ENCODE measurements at regions not wholly inside any gene's neighbourhood (a gene's known extent, or its start where the extent isn't known, plus 50 kb on each side); places are given as distances from the start of the nearest gene placed in this dataset.

GRCh38 chr18:25883091-25883490 lies 207.3 kb downstream of the SS18 start:
- Histone ChIP-seq H3K4me2 (no peak overlapping the region), H3K27me3 (peaks cover 18% of the 10 kb centered on the region), H3K4me1 (ENCODE audit: insufficient read depth) (no peaks in the 10 kb centered on the region), H3K9me2 (replicated peaks; ENCODE audit: insufficient read depth) (no peaks in the 10 kb centered on the region), H3K36me3 (replicated peaks; ENCODE audit: insufficient read depth, low read depth) (no peaks in the 10 kb centered on the region), H3K9me3 (ENCODE audit: low read depth) (no peaks in the 10 kb centered on the region), H3K4me3 (no peak overlapping the region), H4K20me1 (ENCODE audit: insufficient read depth, poor library complexity, severe bottlenecking) (no peaks in the 10 kb centered on the region), H3K79me2 (no peaks in the 10 kb centered on the region), H3K27ac (no peak overlapping the region), H2AFZ (no peak overlapping the region)
- TF ChIP-seq EZH2phosphoT487 (IDR thresholded peaks at IDR 0.05; ENCODE audit: low read depth, severe bottlenecking, unreplicated experiment) (peak; percentile 44), CTCF (IDR thresholded peaks at IDR 0.05; ENCODE audit: poor library complexity) (no peak)
- DNase-seq (ENCODE audit: low spot score), result peak; percentile 31
- WGBS (ENCODE audit: low lambda C conversion rate, missing lambda C conversion rate), result 38% methylated on average over 4 of the region's 4 CpGs

DNA sequence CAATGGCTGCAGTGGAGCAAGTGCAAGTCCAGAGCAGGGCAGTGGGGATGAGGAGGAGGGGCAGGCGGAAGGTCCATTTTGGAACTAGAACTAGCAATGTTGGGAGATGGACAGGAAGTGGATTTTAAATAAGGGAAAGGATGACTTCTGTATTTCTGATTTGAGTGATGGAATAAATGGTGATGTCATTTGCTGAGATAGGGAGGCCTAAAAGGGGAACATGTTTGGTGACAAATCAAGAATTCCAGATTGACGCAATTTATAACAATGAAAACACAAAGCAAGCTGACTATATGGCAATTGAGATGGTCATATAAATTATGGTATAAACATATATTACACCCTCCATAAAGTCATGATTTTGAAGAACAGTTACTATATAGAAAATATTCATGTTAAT lies 209.3 kb downstream of the SS18 start:
- no peaks in the 10 kb centered on the region for H3K9me2 ChIP-seq (replicated peaks; ENCODE audit: insufficient read depth)
- DNase-seq (ENCODE audit: low spot score), result no peak
- H3K4me3 ChIP-seq, result no peak overlapping the region
- H2AFZ ChIP-seq, result no peak overlapping the region
- TF ChIP-seq EZH2phosphoT487 (IDR thresholded peaks at IDR 0.05; ENCODE audit: low read depth, severe bottlenecking, unreplicated experiment) (no peak), EZH2 (IDR thresholded peaks at IDR 0.05; ENCODE audit: borderline replicate concordance) (no peak), CTCF (IDR thresholded peaks at IDR 0.05; ENCODE audit: poor library complexity) (no peak)
- no peaks in the 10 kb centered on the region for H3K9me3 ChIP-seq (ENCODE audit: low read depth)
- H3K4me2 ChIP-seq, result no peak overlapping the region
- H3K27me3 ChIP-seq, result peaks cover 23% of the 10 kb centered on the region
- no peak overlapping the region for H3K27ac ChIP-seq
- no peaks in the 10 kb centered on the region for H4K20me1 ChIP-seq (ENCODE audit: insufficient read depth, poor library complexity, severe bottlenecking)
- H3K36me3 ChIP-seq (replicated peaks; ENCODE audit: insufficient read depth, low read depth), result no peaks in the 10 kb centered on the region
- no peaks in the 10 kb centered on the region for H3K79me2 ChIP-seq
- WGBS (ENCODE audit: low lambda C conversion rate, missing lambda C conversion rate), result 98% methylated on average over 2 of the region's 2 CpGs
- no peaks in the 10 kb centered on the region for H3K4me1 ChIP-seq (ENCODE audit: insufficient read depth)

GRCh38 chr18:25880441-25880840 lies 210.0 kb downstream of the SS18 start:
- WGBS (ENCODE audit: low lambda C conversion rate, missing lambda C conversion rate), result 98% methylated on average over 3 of the region's 3 CpGs
- H2AFZ ChIP-seq, result no peak overlapping the region
- H4K20me1 ChIP-seq (ENCODE audit: insufficient read depth, poor library complexity, severe bottlenecking), result no peaks in the 10 kb centered on the region
- H3K4me2 ChIP-seq, result no peak overlapping the region
- no peaks in the 10 kb centered on the region for H3K9me3 ChIP-seq (ENCODE audit: low read depth)
- H3K4me1 ChIP-seq (ENCODE audit: insufficient read depth), result no peaks in the 10 kb centered on the region
- H3K4me3 ChIP-seq, result no peak overlapping the region
- TF ChIP-seq EZH2phosphoT487 (IDR thresholded peaks at IDR 0.05; ENCODE audit: low read depth, severe bottlenecking, unreplicated experiment), result no peak
- TF ChIP-seq CTCF (IDR thresholded peaks at IDR 0.05; ENCODE audit: poor library complexity), result no peak
- TF ChIP-seq EZH2 (IDR thresholded peaks at IDR 0.05; ENCODE audit: borderline replicate concordance), result no peak
- no peak for DNase-seq (ENCODE audit: low spot score)
- H3K9me2 ChIP-seq (replicated peaks; ENCODE audit: insufficient read depth), result no peaks in the 10 kb centered on the region
- H3K27me3 ChIP-seq, result peaks cover 23% of the 10 kb centered on the region
- H3K27ac ChIP-seq, result no peak overlapping the region
- H3K36me3 ChIP-seq (replicated peaks; ENCODE audit: insufficient read depth, low read depth), result no peaks in the 10 kb centered on the region
- H3K79me2 ChIP-seq, result no peaks in the 10 kb centered on the region
